Uterus (tissue), 2 donors: ENCODE measurements at regions not wholly inside any gene's neighbourhood (a gene's known extent, or its start where the extent isn't known, plus 50 kb on each side); places are given as distances from the start of the nearest gene placed in this dataset.

ENCODE experiments used
- POLR2A ChIP-seq, 2 donors: fragments of 450-650 bp; IDR thresholded peaks; one replicate each; pipeline ENCODE4 v1.6.1; 2016; ENCODE audit warnings: antibody characterized with exemption in 2 of 2, mild to moderate bottlenecking in 1 of 2, moderate library complexity in 1 of 2
- TF ChIP-seq, protein P1 (sequence below), 4 experiments: fragments of 200-600 bp in 2 of 4; fragments of 450-650 bp in 2 of 4; sonication (generic) in 2 of 4; IDR thresholded peaks; one replicate each; pipeline ENCODE4 v1.5.1; 2016 to 2019; ENCODE audit warnings: antibody characterized with exemption in 4 of 4, mild to moderate bottlenecking in 2 of 4, moderate library complexity in 1 of 4

- TF ChIP-seq, protein P1, sequence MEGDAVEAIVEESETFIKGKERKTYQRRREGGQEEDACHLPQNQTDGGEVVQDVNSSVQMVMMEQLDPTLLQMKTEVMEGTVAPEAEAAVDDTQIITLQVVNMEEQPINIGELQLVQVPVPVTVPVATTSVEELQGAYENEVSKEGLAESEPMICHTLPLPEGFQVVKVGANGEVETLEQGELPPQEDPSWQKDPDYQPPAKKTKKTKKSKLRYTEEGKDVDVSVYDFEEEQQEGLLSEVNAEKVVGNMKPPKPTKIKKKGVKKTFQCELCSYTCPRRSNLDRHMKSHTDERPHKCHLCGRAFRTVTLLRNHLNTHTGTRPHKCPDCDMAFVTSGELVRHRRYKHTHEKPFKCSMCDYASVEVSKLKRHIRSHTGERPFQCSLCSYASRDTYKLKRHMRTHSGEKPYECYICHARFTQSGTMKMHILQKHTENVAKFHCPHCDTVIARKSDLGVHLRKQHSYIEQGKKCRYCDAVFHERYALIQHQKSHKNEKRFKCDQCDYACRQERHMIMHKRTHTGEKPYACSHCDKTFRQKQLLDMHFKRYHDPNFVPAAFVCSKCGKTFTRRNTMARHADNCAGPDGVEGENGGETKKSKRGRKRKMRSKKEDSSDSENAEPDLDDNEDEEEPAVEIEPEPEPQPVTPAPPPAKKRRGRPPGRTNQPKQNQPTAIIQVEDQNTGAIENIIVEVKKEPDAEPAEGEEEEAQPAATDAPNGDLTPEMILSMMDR (IDR thresholded peaks at IDR 0.05) = no peak
- no peak for TF ChIP-seq POLR2A (IDR thresholded peaks at IDR 0.05)
These were observed 207.2 kb downstream of the CHRM3 start for GRCh38 chr1:239593527-239593926.
